DND-41 (cell line): ENCODE measurements at regions not wholly inside any gene's neighbourhood (a gene's known extent, or its start where the extent isn't known, plus 50 kb on each side); places are given as distances from the start of the nearest gene placed in this dataset.

Source experiments
- ATAC-seq: fragments of 200-7000 bp; cut with Tn5 transposase; 3 replicates; pipeline ENCODE4 v1.9.1; 2021; ENCODE audit warnings: low read depth; ENCODE audit not compliant: insufficient read depth
- DNase-seq: peaks from one replicate; pipeline ENCODE4 v3.0.0-alpha.2; 2020
- H2AFZ ChIP-seq: 2 replicates; pipeline ENCODE4 v1.6.0; 2012; ENCODE audit warnings: low read depth, low read length
- H3K27ac ChIP-seq: 2 replicates; pipeline ENCODE4 v1.5.1; 2012; ENCODE audit warnings: low read length, inconsistent platforms
- H3K27me3 ChIP-seq: fragments of 200-600 bp; sonication (generic); 2 replicates; pipeline ENCODE4 v1.6.0; 2012; ENCODE audit warnings: low read length, mild to moderate bottlenecking, inconsistent platforms; ENCODE audit not compliant: insufficient read depth, poor library complexity
- H3K36me3 ChIP-seq: 2 replicates; pipeline ENCODE4 v1.5.1; 2012; ENCODE audit warnings: low read length, inconsistent platforms; ENCODE audit not compliant: insufficient read depth
- H3K4me1 ChIP-seq: 2 replicates; pipeline ENCODE4 v1.5.1; 2012; ENCODE audit warnings: mild to moderate bottlenecking, low read length; ENCODE audit not compliant: insufficient read depth
- H3K4me2 ChIP-seq: 2 replicates; pipeline ENCODE4 v1.6.0; 2012; ENCODE audit warnings: mild to moderate bottlenecking, moderate library complexity, low read length, inconsistent platforms; ENCODE audit not compliant: insufficient read depth
- H3K4me3 ChIP-seq, 2 experiments: fragments of 200-600 bp in 1 of 2; shearing (Covaris generic) in 1 of 2; 2 replicates each; pipeline ENCODE4 v1.5.1; 2012 to 2016; ENCODE audit warnings: inconsistent platforms in 2 of 2, low read length in 2 of 2, mild to moderate bottlenecking in 2 of 2, low read depth in 1 of 2, moderate library complexity in 1 of 2
- H3K79me2 ChIP-seq: 2 replicates; pipeline ENCODE4 v1.6.0; 2012; ENCODE audit warnings: low read length, inconsistent platforms; ENCODE audit not compliant: insufficient read depth
- H3K9ac ChIP-seq: 2 replicates; pipeline ENCODE4 v1.6.0; 2012; ENCODE audit warnings: low read depth, mild to moderate bottlenecking, inconsistent platforms, low read length, moderate library complexity
- H3K9me3 ChIP-seq: 2 replicates; pipeline ENCODE4 v1.5.1; 2012; ENCODE audit warnings: low read length, moderate library complexity, mild to moderate bottlenecking, inconsistent platforms; ENCODE audit not compliant: insufficient read depth, severe bottlenecking
- H4K20me1 ChIP-seq: 2 replicates; pipeline ENCODE4 v1.6.0; 2012; ENCODE audit warnings: low read length; ENCODE audit not compliant: insufficient read depth
- CTCF ChIP-seq: IDR thresholded peaks from 2 replicates; pipeline ENCODE4 v1.5.1; 2012; ENCODE audit warnings: borderline replicate concordance, low read length, moderate library complexity, mild to moderate bottlenecking; ENCODE audit not compliant: poor library complexity, severe bottlenecking; ENCODE audit errors: extremely low read depth
- EZH2 ChIP-seq: IDR thresholded peaks from 3 replicates; pipeline ENCODE4 v1.6.1; 2012; ENCODE audit warnings: borderline replicate concordance, low read depth, mild to moderate bottlenecking, moderate library complexity, low read length, inconsistent platforms; ENCODE audit not compliant: severe bottlenecking

GRCh38 chr6:15822835-15823234, 160.0 kb upstream of the DTNBP1 start:
- H3K36me3 ChIP-seq: no peaks in the 10 kb centered on the region
- DNase-seq (no peak), ATAC-seq (no peak)
- H4K20me1 ChIP-seq: no peaks in the 10 kb centered on the region
- no peak overlapping the region for H3K9ac ChIP-seq
- H3K9me3 ChIP-seq: no peaks in the 10 kb centered on the region
- TF ChIP-seq EZH2: no peak
- TF ChIP-seq CTCF: no peak
- no peak overlapping the region for H3K4me3 ChIP-seq
- no peak overlapping the region for H2AFZ ChIP-seq
- H3K27ac ChIP-seq: no peak overlapping the region
- H3K27me3 ChIP-seq: no peaks in the 10 kb centered on the region
- no peak overlapping the region for H3K4me2 ChIP-seq
- no peaks in the 10 kb centered on the region for H3K4me1 ChIP-seq
- H3K79me2 ChIP-seq: no peaks in the 10 kb centered on the region

DNA sequence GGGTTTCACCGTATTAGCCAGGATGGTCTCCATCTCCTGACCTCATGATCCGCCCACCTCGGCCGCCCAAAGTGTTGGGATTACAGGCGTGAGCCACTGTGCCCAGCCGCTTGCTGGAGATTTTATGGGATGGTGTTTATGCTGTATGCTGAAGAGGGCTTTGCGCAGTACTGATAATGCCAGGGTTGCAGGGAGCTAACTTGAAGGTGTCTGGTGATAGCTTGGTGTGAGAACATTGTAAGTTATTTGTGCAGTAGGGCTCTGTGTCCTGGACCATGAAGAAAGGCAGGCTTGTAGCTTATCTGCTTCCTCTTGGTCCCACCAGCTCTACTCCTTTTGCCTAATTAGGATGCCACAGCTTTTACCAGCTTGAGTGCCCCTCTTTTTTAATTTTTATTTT, 157.0 kb upstream of the DTNBP1 start:
- no peak for ATAC-seq
- H3K79me2 ChIP-seq: no peaks in the 10 kb centered on the region
- no peaks in the 10 kb centered on the region for H3K27me3 ChIP-seq
- no peak overlapping the region for H2AFZ ChIP-seq
- no peaks in the 10 kb centered on the region for H4K20me1 ChIP-seq
- no peaks in the 10 kb centered on the region for H3K4me1 ChIP-seq
- no peak for DNase-seq
- no peak for TF ChIP-seq EZH2
- TF ChIP-seq CTCF: no peak
- H3K9ac ChIP-seq: no peak overlapping the region
- no peaks in the 10 kb centered on the region for H3K9me3 ChIP-seq
- no peaks in the 10 kb centered on the region for H3K36me3 ChIP-seq
- no peak overlapping the region for H3K4me2 ChIP-seq
- H3K27ac ChIP-seq: no peak overlapping the region
- no peak overlapping the region for H3K4me3 ChIP-seq

DNA sequence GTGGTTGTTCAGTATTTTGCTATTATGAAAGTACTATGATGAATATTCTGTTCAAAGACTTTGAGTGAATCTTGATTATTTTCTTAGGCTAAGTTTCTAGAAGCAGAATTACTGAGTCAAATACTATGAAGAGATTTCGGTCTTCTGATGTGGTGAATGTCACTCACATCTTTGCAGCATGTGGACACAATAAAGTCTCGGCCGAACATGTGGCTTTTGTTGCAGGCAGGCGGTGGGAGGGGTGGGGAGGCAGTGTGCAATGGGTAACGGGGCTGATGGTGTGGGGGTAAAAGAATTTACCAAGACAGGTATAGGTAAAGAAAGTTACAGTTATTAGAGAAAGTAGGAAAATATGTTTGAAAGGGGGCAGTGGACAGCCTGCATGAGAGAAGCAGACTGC, 156.4 kb upstream of the DTNBP1 start:
- TF ChIP-seq CTCF (no peak), EZH2 (no peak)
- no peak for ATAC-seq
- Histone ChIP-seq H3K27me3 (no peaks in the 10 kb centered on the region), H3K36me3 (no peaks in the 10 kb centered on the region), H3K79me2 (no peaks in the 10 kb centered on the region), H4K20me1 (no peaks in the 10 kb centered on the region), H3K4me1 (no peaks in the 10 kb centered on the region), H2AFZ (no peak overlapping the region), H3K9me3 (no peaks in the 10 kb centered on the region), H3K4me3 (no peak overlapping the region), H3K27ac (no peak overlapping the region), H3K4me2 (no peak overlapping the region), H3K9ac (no peak overlapping the region)
- DNase-seq: no peak

DNA sequence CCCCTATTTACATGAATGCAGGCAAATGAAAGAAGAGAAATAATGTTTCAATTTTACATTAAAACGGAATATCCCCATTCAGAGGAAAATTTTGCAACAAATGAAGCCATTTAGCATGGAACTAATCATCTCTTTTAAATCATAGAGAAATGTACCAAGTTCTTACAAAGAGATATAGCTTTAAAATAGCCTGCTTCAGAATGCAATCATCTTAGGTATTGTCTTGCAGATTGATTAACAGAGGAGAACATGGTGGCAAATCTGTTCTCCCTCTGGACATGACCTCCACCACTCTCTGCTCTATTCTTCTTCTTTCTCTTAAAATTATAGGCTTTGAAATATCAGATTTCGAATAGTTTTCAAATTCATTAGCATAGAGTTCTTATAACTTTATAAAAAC, 155.7 kb upstream of the DTNBP1 start:
- Histone ChIP-seq H3K27ac (no peak overlapping the region), H3K4me1 (no peaks in the 10 kb centered on the region), H3K4me2 (no peak overlapping the region), H4K20me1 (no peaks in the 10 kb centered on the region), H3K36me3 (no peaks in the 10 kb centered on the region), H3K9ac (no peak overlapping the region), H2AFZ (no peak overlapping the region), H3K79me2 (no peaks in the 10 kb centered on the region), H3K27me3 (no peaks in the 10 kb centered on the region), H3K9me3 (no peaks in the 10 kb centered on the region), H3K4me3 (no peak overlapping the region)
- ATAC-seq: no peak
- TF ChIP-seq EZH2 (no peak), CTCF (no peak)
- no peak for DNase-seq
